LNCAP (cell line): ENCODE measurements at regions not wholly inside any gene's neighbourhood (a gene's known extent, or its start where the extent isn't known, plus 50 kb on each side); places are given as distances from the start of the nearest gene placed in this dataset.

ENCODE experiments used
- TF ChIP-seq, protein P1 (sequence below): fragments of 450-650 bp; IDR thresholded peaks from 2 replicates; pipeline ENCODE4 v1.5.1; 2017; ENCODE audit warnings: mild to moderate bottlenecking

DNA sequence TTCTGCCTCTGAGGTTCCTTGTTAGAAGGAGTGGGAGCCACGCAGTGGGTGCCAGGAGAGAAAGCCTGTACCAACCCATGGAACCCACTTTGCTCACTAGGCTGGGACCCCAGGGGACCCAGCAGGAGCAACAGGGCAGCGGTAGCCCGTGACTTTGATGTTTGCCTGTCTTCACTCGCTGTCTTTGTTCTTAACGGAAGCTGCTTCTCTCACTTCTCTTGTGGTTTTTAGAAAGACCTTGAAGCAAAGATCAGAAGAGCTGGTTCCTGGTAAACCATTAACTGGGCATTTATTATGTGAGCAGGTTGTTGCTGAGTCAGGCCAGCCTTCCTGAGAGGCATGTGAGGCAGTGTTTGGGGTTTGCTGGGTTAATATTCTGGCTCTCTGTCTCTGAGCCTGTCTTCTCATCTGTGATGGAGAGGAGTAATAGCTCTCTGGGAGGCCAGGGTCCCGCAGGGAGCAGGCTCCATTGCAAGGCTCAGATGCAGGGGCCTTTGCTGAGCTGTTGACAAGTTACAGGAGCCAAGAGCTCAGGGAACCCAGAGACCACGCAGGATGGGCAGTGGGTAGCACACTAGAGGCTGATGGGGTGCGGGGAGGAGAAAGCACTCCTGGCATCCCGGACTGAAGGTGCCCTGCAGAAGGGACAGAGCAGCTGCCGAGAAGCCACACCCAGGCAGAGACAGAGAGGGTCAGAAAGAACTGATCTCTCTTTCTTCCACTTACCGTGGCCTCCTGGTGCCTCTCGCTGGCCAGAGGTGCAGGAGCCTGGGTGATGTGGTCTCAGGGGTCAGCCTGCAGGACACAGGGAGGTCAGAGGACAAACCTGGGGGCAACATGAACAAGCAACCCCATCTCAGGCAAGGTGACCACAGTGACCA is 367.5 kb upstream of the C1orf174 start:
- TF ChIP-seq, protein P1, sequence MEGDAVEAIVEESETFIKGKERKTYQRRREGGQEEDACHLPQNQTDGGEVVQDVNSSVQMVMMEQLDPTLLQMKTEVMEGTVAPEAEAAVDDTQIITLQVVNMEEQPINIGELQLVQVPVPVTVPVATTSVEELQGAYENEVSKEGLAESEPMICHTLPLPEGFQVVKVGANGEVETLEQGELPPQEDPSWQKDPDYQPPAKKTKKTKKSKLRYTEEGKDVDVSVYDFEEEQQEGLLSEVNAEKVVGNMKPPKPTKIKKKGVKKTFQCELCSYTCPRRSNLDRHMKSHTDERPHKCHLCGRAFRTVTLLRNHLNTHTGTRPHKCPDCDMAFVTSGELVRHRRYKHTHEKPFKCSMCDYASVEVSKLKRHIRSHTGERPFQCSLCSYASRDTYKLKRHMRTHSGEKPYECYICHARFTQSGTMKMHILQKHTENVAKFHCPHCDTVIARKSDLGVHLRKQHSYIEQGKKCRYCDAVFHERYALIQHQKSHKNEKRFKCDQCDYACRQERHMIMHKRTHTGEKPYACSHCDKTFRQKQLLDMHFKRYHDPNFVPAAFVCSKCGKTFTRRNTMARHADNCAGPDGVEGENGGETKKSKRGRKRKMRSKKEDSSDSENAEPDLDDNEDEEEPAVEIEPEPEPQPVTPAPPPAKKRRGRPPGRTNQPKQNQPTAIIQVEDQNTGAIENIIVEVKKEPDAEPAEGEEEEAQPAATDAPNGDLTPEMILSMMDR: no peak

DNA sequence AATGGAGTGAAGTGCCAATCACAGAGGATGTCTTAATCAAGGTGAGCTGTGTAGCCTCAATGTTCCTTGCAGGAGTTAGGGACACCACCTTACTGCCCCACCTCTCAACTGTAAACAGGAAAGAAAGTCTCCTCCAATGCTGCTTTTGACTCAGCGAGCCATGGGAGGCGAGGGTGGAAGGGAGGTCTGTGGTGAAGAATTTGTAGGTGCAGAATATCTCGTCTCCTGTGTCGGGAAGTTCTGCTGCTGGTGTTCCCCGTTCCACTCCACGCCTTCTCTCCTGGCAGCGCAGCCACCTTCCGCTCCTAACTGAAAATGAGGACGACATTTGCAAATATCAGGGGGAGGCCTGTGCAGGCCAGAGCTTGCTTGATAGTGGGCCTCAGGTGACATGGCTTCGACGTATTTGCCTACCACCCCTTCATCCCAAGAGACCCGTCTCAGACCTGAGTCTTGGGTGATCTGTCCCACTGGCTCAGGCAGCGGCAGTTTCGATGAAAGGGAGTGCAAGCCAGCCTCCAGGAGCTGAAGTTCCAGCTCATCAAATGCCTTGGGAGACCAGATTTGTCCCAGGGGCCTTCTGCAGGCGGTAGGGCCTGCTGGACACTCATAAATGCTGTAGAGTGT is 368.3 kb upstream of the C1orf174 start:
- TF ChIP-seq, protein P1: no peak

DNA sequence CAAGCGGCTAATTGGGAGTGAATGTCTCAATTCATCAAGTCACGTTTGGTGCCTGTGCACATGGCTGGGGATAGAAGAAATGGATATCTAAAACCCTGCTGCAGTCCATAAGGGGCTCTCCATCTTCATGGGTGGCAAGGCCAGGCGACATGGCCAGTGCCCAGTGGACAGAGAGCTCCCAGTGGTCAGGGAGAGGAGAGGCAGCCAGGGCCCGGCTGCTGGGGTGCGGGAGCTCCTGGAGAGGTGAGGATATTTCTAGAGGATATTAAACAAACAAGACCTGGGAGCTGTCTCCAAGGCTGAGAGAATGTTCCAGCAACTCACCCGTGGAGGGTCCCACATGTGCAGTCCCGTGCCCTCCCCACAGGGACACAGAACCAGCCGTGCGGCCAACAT is 368.8 kb upstream of the C1orf174 start:
- TF ChIP-seq, protein P1: no peak

DNA sequence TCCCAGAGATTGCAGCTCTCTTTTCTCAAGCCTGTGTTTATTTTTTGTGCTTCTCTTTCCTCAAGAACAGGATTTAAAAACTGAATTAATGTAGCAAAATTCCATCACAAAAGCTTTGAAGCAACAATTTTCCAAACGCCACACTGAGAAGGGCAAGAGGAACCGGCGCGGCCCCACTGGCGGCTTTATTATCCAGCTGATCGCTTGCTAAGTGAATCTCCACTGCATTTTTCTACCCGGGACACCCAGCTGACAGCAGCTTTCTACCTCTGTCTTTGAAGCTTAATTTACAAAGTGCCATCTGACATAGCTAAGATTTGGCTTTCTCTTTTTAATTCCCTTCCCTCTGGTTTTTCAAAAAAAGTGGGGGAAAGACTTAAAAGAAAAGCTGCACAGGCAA is 369.3 kb upstream of the C1orf174 start:
- TF ChIP-seq, protein P1: no peak

DNA sequence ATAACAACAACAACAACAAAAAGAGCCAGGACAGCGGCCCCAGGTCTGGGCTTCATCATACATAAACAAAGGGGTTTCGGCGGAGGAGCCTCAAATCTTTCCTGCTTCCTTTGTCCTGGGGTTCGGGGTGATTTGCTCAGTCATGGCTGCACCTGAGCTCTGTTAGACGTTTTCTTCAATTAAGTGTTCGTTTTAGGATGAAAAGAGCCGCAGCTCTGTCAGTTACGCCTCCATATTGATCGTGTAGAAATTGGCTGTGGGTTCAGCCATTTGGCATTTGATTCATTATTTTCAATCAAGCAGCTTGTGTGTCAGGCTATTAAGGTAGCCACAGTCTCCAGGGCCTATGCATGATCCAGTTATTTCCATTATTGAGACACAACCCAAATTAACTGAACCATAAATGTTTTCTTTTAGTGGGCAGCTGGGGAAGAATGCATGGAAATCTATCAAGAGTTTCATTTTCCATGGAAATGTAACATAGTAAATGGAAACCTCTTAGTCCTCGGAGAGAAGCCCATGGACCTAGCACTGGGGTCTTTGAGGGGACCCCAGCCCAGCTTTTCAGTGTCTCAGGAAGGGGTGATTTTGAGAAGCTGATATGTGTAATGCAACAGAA is 370.0 kb upstream of the C1orf174 start:
- TF ChIP-seq, protein P1: no peak

DNA sequence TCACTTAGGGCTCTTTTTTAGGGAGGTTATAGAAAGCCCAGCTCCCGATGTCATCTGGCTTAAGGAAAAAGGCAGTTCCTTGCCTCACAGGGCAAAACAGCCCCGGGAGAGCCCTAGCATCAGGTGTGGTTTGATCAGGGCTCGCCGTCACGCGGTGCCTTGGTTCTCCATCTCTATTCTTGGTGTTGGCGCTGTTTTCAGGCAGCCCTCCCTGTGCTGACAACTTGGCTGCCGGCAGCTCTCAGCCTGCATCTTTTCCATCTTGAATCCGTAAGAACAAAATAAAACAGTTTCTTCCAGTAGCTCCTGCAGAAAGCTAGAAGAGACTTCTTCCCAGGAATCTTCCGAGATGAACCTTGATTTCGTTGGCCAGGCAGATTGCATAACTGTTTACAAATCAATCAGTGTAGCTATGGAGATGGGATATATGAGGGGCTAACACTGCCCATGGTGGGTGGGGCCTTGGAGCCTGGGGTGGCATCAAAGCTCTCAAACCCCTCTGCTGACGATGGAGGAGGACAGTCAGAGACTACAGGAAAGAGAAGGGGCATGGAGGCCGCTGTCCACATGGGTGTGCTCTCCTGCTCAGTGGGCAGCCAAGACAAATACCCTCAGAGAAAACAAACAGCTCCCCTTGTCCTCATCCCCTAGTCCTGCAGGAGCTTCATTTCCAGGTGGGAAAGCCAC is 370.7 kb upstream of the C1orf174 start:
- TF ChIP-seq, protein P1: no peak

DNA sequence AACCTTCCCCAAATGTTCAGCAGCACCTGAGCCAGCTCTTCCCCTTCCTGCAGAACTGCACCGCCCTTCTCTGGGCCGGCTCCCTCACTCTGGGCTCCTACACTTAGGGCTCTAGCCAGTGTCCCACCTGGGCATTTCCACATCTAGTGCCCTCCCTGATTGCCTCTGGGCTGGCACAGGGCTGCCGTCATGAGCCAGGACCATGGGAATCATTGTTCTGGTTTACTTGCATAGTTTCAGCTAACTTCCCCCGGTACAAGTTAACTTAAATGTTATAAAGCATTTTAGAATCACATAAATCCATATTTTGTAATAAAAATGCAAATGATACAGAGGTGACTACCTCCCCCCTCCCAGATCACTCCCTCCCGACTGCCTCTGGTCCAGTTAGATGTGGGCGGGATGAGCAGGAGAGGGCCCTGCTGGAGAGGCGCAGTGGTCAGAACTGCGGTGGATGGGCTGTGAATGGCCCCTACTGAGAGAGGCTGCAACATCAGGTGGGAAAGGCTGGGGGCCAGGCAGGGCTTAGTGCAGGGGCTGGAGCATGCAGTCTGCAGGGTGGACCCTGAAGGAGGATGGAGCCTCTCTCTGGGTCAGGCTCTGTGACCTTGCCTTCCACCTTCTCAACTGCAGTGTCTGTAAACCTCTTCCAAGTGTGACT is 371.4 kb upstream of the C1orf174 start:
- TF ChIP-seq, protein P1: no peak
